RWPE1 (cell line): ENCODE measurements at regions not wholly inside any gene's neighbourhood (a gene's known extent, or its start where the extent isn't known, plus 50 kb on each side); places are given as distances from the start of the nearest gene placed in this dataset.

Experiments
- CTCF ChIA-PET: fragments of 350-600 bp; sonication (Branson Sonifier 250); formaldehyde crosslinking; extraction: SDS; loops from one replicate; lab custom pipeline; 2021; lab: Yijun Ruan, JAX
- POLR2A ChIA-PET: fragments of 400-600 bp; formaldehyde crosslinking; extraction: SDS; loops from one replicate; lab custom pipeline; 2020; ENCODE audit warnings: antibody characterized with exemption; ENCODE audit not compliant: low non-redundant PET; lab: Yijun Ruan, JAX
- DNase-seq: peaks from one replicate; pipeline ENCODE4 v3.0.0; 2012; ENCODE audit warnings: low spot score
- H3K27ac ChIP-seq: fragments of 450-650 bp; 2 replicates; pipeline ENCODE4 v1.5.1; 2017
- TF ChIP-seq, protein P1 (sequence below): fragments of 450-650 bp; conservative IDR thresholded peaks from 2 replicates; pipeline ENCODE4 v1.5.1; 2017; ENCODE audit warnings: low read depth, mild to moderate bottlenecking

DNA sequence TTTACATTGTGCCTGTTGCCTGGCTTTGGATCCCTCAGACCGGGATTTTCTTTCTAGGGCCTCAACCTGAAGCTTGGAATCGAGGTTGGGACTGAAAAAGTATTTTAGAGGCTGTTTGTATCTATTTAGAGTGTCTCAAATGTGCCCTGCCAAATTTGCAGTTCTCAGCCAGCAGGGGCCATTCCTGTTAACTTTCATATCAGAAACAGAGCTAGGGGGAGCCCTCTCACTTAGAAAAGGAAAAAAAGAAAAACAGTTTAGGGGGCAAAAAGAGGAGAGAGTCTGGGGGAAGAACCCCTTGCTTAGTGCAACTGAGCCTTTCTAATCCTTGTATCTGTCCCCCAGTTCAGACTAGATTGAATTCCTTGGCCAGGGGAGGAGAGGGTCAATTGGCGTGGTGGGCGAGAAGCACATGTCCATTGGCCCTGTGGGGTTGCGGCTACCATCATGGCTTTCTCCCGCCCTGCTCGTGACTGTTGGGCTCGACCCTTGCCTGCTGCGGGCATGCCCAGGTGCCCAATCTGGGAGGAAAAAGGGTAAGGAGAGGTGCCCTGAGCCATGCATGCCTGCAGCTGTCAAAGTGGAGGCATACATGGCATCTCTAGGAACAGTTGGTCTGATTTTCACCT lies 101.6 kb downstream of the CFAP44 start:
- no peak for DNase-seq
- TF ChIP-seq, protein P1, sequence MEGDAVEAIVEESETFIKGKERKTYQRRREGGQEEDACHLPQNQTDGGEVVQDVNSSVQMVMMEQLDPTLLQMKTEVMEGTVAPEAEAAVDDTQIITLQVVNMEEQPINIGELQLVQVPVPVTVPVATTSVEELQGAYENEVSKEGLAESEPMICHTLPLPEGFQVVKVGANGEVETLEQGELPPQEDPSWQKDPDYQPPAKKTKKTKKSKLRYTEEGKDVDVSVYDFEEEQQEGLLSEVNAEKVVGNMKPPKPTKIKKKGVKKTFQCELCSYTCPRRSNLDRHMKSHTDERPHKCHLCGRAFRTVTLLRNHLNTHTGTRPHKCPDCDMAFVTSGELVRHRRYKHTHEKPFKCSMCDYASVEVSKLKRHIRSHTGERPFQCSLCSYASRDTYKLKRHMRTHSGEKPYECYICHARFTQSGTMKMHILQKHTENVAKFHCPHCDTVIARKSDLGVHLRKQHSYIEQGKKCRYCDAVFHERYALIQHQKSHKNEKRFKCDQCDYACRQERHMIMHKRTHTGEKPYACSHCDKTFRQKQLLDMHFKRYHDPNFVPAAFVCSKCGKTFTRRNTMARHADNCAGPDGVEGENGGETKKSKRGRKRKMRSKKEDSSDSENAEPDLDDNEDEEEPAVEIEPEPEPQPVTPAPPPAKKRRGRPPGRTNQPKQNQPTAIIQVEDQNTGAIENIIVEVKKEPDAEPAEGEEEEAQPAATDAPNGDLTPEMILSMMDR, result no peak
- ChIA-PET CTCF (interaction anchor here (0.5 to 0.6 kb wide), 3 partner anchors 140 to 570 kb away, joined by 3 to 4 read pairs (median 3); no protein-coding TSS in a partner anchor), POLR2A (no interaction called here)
- no peak overlapping the region for H3K27ac ChIP-seq
